ENCODE measurements at regions not wholly inside any gene's neighbourhood (a gene's known extent, or its start where the extent isn't known, plus 50 kb on each side); places are given as distances from the start of the nearest gene placed in this dataset.

DNA sequence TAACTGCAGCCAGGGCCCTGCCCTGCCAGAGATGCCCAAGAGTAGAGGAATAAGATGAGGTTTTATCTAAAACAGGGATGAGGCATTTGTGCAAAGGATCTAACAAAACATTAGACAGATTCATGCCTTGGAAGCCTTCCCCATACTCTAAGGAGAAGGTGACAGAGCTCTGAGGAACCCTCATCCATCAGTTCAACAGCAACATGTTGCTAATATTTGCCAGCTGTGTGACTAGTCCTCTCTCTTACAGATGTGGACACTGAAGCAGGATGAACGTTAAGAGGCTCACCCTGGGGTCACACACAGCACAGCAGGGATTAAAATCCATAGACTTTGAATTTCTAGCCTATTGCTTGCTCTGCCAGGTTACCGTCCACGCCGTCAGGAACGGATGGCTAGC, 99.0 kb downstream of the ZBTB18 start:
- TF ChIP-seq POLR2A (IDR thresholded peaks at IDR 0.05) = no peak
- TF ChIP-seq, protein P1, sequence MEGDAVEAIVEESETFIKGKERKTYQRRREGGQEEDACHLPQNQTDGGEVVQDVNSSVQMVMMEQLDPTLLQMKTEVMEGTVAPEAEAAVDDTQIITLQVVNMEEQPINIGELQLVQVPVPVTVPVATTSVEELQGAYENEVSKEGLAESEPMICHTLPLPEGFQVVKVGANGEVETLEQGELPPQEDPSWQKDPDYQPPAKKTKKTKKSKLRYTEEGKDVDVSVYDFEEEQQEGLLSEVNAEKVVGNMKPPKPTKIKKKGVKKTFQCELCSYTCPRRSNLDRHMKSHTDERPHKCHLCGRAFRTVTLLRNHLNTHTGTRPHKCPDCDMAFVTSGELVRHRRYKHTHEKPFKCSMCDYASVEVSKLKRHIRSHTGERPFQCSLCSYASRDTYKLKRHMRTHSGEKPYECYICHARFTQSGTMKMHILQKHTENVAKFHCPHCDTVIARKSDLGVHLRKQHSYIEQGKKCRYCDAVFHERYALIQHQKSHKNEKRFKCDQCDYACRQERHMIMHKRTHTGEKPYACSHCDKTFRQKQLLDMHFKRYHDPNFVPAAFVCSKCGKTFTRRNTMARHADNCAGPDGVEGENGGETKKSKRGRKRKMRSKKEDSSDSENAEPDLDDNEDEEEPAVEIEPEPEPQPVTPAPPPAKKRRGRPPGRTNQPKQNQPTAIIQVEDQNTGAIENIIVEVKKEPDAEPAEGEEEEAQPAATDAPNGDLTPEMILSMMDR (IDR thresholded peaks at IDR 0.05) = no peak
- TF ChIP-seq EP300 (IDR thresholded peaks at IDR 0.05) = no peak

All from ovary (tissue), 3 donors.